Activated CD8-positive, alpha-beta T cell treated with anti-CD3 and anti-CD28 coated beads, Interleukin-2, amount 10 ng/mL, durations not matched to agents 7 days and 5 days (primary cell): ENCODE measurements at regions not wholly inside any gene's neighbourhood (a gene's known extent, or its start where the extent isn't known, plus 50 kb on each side); places are given as distances from the start of the nearest gene placed in this dataset.

Experiments
- ATAC-seq: fragments of 150-1000 bp; cut with Tn5 transposase; one replicate; pipeline ENCODE4 v1.10.0; 2021; ENCODE audit warnings: moderate library complexity
- CTCF ChIA-PET: fragments of 350-600 bp; sonication (Branson Sonifier 250); formaldehyde crosslinking; loops from one replicate; lab custom pipeline; 2021; ENCODE audit warnings: antibody characterized with exemption; lab: Charles Lee
- POLR2A ChIA-PET: fragments of 350-600 bp; sonication (Branson Sonifier 250); formaldehyde crosslinking; loops from one replicate; lab custom pipeline; 2021; ENCODE audit warnings: antibody characterized with exemption; lab: Charles Lee
- DNase-seq: peaks from one replicate; pipeline ENCODE4 v3.0.0-alpha.2; 2020
- H3K27ac Mint-ChIP-seq: one replicate; pipeline ENCODE4 v1.8.0; 2021; ENCODE audit warnings: mild to moderate bottlenecking, mixed read lengths
- H3K27me3 Mint-ChIP-seq: one replicate; pipeline ENCODE4 v1.8.0; 2021; ENCODE audit warnings: low read depth, mixed read lengths
- H3K36me3 Mint-ChIP-seq: one replicate; pipeline ENCODE4 v1.8.0; 2021; ENCODE audit warnings: low read depth, mixed read lengths
- H3K4me1 Mint-ChIP-seq: one replicate; pipeline ENCODE4 v1.8.0; 2021; ENCODE audit warnings: low read depth, mixed read lengths
- H3K4me3 Mint-ChIP-seq: one replicate; pipeline ENCODE4 v1.8.0; 2021; ENCODE audit warnings: mild to moderate bottlenecking, mixed read lengths
- H3K9me3 Mint-ChIP-seq: one replicate; pipeline ENCODE4 v1.8.0; 2022; ENCODE audit warnings: mixed read lengths; ENCODE audit not compliant: insufficient read depth

GRCh38 chr12:124625867-124626675 is 58.7 kb upstream of the NCOR2 start:
- POLR2A ChIA-PET: interaction anchor here (0.6 kb wide), 1 partner anchor 10 kb away, joined by 3 read pairs; no protein-coding TSS in a partner anchor
- no peaks in the 10 kb centered on the region for H3K9me3 Mint-ChIP-seq
- CTCF ChIA-PET: no interaction called here

GRCh38 chr12:124624823-124625222 is 57.4 kb upstream of the NCOR2 start:
- ChIA-PET POLR2A (no interaction called here), CTCF (no interaction called here)
- Mint-ChIP-seq H3K4me1 (no peaks in the 10 kb centered on the region), H3K27ac (no peak overlapping the region), H3K4me3 (no peak overlapping the region), H3K9me3 (no peaks in the 10 kb centered on the region), H3K36me3 (no peaks in the 10 kb centered on the region), H3K27me3 (no peaks in the 10 kb centered on the region)
- ATAC-seq (no peak), DNase-seq (no peak)

More at GRCh38 chr12:124625867-124626675, 58.7 kb upstream of the NCOR2 start:
- ATAC-seq: no peak
- H3K27me3 Mint-ChIP-seq: no peaks in the 10 kb centered on the region
- DNase-seq: no peak
- H3K27ac Mint-ChIP-seq: no peak overlapping the region
- no peaks in the 10 kb centered on the region for H3K4me1 Mint-ChIP-seq
- H3K4me3 Mint-ChIP-seq: no peak overlapping the region
- H3K36me3 Mint-ChIP-seq: no peaks in the 10 kb centered on the region

GRCh38 chr12:124623344-124624035 is 56.1 kb upstream of the NCOR2 start:
- Mint-ChIP-seq H3K36me3 (no peaks in the 10 kb centered on the region), H3K27me3 (no peaks in the 10 kb centered on the region), H3K9me3 (no peaks in the 10 kb centered on the region), H3K27ac (no peak overlapping the region), H3K4me1 (no peaks in the 10 kb centered on the region), H3K4me3 (no peak overlapping the region)
- POLR2A ChIA-PET: no interaction called here
- DNase-seq: no peak
- ATAC-seq: no peak
- CTCF ChIA-PET: no interaction called here

GRCh38 chr12:124622764-124623163 is 55.4 kb upstream of the NCOR2 start:
- H3K4me3 Mint-ChIP-seq: no peak overlapping the region
- no peaks in the 10 kb centered on the region for H3K27me3 Mint-ChIP-seq
- no peaks in the 10 kb centered on the region for H3K4me1 Mint-ChIP-seq
- CTCF ChIA-PET: no interaction called here
- no peaks in the 10 kb centered on the region for H3K36me3 Mint-ChIP-seq
- no peaks in the 10 kb centered on the region for H3K9me3 Mint-ChIP-seq
- POLR2A ChIA-PET: no interaction called here
- DNase-seq (no peak), ATAC-seq (no peak)
- H3K27ac Mint-ChIP-seq: no peak overlapping the region

GRCh38 chr12:124622331-124622730 is 54.9 kb upstream of the NCOR2 start:
- Mint-ChIP-seq H3K27ac (no peak overlapping the region), H3K27me3 (no peaks in the 10 kb centered on the region), H3K4me1 (no peaks in the 10 kb centered on the region), H3K9me3 (no peaks in the 10 kb centered on the region), H3K36me3 (no peaks in the 10 kb centered on the region), H3K4me3 (no peak overlapping the region)
- DNase-seq: no peak
- no peak for ATAC-seq
- CTCF ChIA-PET: no interaction called here
- POLR2A ChIA-PET: no interaction called here

- DNase-seq (no peak), ATAC-seq (no peak)
- POLR2A ChIA-PET: no interaction called here
- no peaks in the 10 kb centered on the region for H3K9me3 Mint-ChIP-seq
- H3K36me3 Mint-ChIP-seq: no peaks in the 10 kb centered on the region
- CTCF ChIA-PET: no interaction called here
- no peaks in the 10 kb centered on the region for H3K4me1 Mint-ChIP-seq
- H3K27ac Mint-ChIP-seq: no peak overlapping the region
- H3K4me3 Mint-ChIP-seq: no peak overlapping the region
- H3K27me3 Mint-ChIP-seq: no peaks in the 10 kb centered on the region
These were observed 53.9 kb upstream of the NCOR2 start for GRCh38 chr12:124621296-124621660.

GRCh38 chr12:124620606-124621295 is 53.3 kb upstream of the NCOR2 start:
- ChIA-PET POLR2A (no interaction called here), CTCF (no interaction called here)
- Mint-ChIP-seq H3K4me1 (no peaks in the 10 kb centered on the region), H3K9me3 (no peaks in the 10 kb centered on the region), H3K27me3 (no peaks in the 10 kb centered on the region), H3K4me3 (no peak overlapping the region), H3K27ac (no peak overlapping the region), H3K36me3 (no peaks in the 10 kb centered on the region)
- no peak for DNase-seq
- no peak for ATAC-seq

GRCh38 chr12:124618291-124618902 is 51.0 kb upstream of the NCOR2 start:
- Mint-ChIP-seq H3K4me3 (no peak overlapping the region), H3K27ac (no peak overlapping the region), H3K36me3 (no peaks in the 10 kb centered on the region), H3K9me3 (no peaks in the 10 kb centered on the region), H3K4me1 (no peaks in the 10 kb centered on the region), H3K27me3 (no peaks in the 10 kb centered on the region)
- POLR2A ChIA-PET: no interaction called here
- ATAC-seq (no peak), DNase-seq (no peak)
- CTCF ChIA-PET: no interaction called here

- H3K36me3 Mint-ChIP-seq: no peaks in the 10 kb centered on the region
- POLR2A ChIA-PET: no interaction called here
- H3K27me3 Mint-ChIP-seq: no peaks in the 10 kb centered on the region
- no peaks in the 10 kb centered on the region for H3K9me3 Mint-ChIP-seq
- H3K4me3 Mint-ChIP-seq: no peak overlapping the region
- CTCF ChIA-PET: no interaction called here
- H3K4me1 Mint-ChIP-seq: no peaks in the 10 kb centered on the region
- no peak overlapping the region for H3K27ac Mint-ChIP-seq
- no peak for DNase-seq
- ATAC-seq: no peak
These were observed 50.2 kb upstream of the NCOR2 start for GRCh38 chr12:124617615-124618014.
